ENCODE measurements at regions not wholly inside any gene's neighbourhood (a gene's known extent, or its start where the extent isn't known, plus 50 kb on each side); places are given as distances from the start of the nearest gene placed in this dataset.

- no TSS peak for BruUV-seq (replicated peaks)
Measured at GRCh38 chr16:51576498-51577195, 425.6 kb upstream of the SALL1 start.

GRCh38 chr16:51573191-51573590 lies 422.1 kb upstream of the SALL1 start:
- Histone ChIP-seq H3K4me1 (replicated peaks; ENCODE audit: insufficient read depth) (no peaks in the 10 kb centered on the region), H2AFZ (no peak overlapping the region), H3K9me2 (ENCODE audit: insufficient read depth) (no peaks in the 10 kb centered on the region), H3F3A (ENCODE audit: insufficient read depth, low read depth) (no peaks in the 10 kb centered on the region), H4K20me1 (ENCODE audit: insufficient read depth) (no peaks in the 10 kb centered on the region), H3K4me3 (no peak overlapping the region), H3K27me3 (ENCODE audit: insufficient read depth, low read depth) (peaks cover 7% of the 10 kb centered on the region; the same call in 1 of the 2 replicates), H3K79me2 (ENCODE audit: low read depth) (no peaks in the 10 kb centered on the region), H3K27ac (no peak overlapping the region), H3K4me2 (no peak overlapping the region), H3K36me3 (ENCODE audit: low read depth) (no peaks in the 10 kb centered on the region), H3K9me3 (ENCODE audit: insufficient read depth, low read depth) (no peaks in the 10 kb centered on the region; the same call in 1 of the 2 replicates)
- POLR2A ChIA-PET (ENCODE audit: unreplicated experiment): no interaction called here
- CTCF ChIA-PET: no interaction called here
- no TSS peak for BruUV-seq (replicated peaks)
- DNase-seq: no peak
- intact Hi-C loops (cut with micrococcal nuclease; ENCODE audit: unreplicated experiment): no loop called here
- no peak for TF ChIP-seq EZH2 (IDR thresholded peaks at IDR 0.05; ENCODE audit: low read depth)
- TF ChIP-seq, protein P1, sequence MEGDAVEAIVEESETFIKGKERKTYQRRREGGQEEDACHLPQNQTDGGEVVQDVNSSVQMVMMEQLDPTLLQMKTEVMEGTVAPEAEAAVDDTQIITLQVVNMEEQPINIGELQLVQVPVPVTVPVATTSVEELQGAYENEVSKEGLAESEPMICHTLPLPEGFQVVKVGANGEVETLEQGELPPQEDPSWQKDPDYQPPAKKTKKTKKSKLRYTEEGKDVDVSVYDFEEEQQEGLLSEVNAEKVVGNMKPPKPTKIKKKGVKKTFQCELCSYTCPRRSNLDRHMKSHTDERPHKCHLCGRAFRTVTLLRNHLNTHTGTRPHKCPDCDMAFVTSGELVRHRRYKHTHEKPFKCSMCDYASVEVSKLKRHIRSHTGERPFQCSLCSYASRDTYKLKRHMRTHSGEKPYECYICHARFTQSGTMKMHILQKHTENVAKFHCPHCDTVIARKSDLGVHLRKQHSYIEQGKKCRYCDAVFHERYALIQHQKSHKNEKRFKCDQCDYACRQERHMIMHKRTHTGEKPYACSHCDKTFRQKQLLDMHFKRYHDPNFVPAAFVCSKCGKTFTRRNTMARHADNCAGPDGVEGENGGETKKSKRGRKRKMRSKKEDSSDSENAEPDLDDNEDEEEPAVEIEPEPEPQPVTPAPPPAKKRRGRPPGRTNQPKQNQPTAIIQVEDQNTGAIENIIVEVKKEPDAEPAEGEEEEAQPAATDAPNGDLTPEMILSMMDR (conservative IDR thresholded peaks at IDR 0.05): no peak

More at GRCh38 chr16:51576498-51577195, 425.6 kb upstream of the SALL1 start:
- peaks cover 14% of the 10 kb centered on the region; the same call in 1 of the 2 replicates for H3K27me3 ChIP-seq (ENCODE audit: insufficient read depth, low read depth)
- no peaks in the 10 kb centered on the region for H4K20me1 ChIP-seq (ENCODE audit: insufficient read depth)
- no peak overlapping the region for H2AFZ ChIP-seq
- H3K27ac ChIP-seq: no peak overlapping the region
- DNase-seq: no peak
- H3K4me1 ChIP-seq (replicated peaks; ENCODE audit: insufficient read depth): no peaks in the 10 kb centered on the region
- no peaks in the 10 kb centered on the region for H3K79me2 ChIP-seq (ENCODE audit: low read depth)
- H3K4me3 ChIP-seq: no peak overlapping the region
- CTCF ChIA-PET: no interaction called here
- intact Hi-C loops (cut with micrococcal nuclease; ENCODE audit: unreplicated experiment): no loop called here
- no peaks in the 10 kb centered on the region for H3F3A ChIP-seq (ENCODE audit: insufficient read depth, low read depth)
- POLR2A ChIA-PET (ENCODE audit: unreplicated experiment): no interaction called here
- TF ChIP-seq EZH2 (IDR thresholded peaks at IDR 0.05; ENCODE audit: low read depth): no peak
- TF ChIP-seq, protein P1 (conservative IDR thresholded peaks at IDR 0.05): no peak
- H3K9me2 ChIP-seq (ENCODE audit: insufficient read depth): no peaks in the 10 kb centered on the region
- no peak overlapping the region for H3K4me2 ChIP-seq
- H3K36me3 ChIP-seq (ENCODE audit: low read depth): no peaks in the 10 kb centered on the region
- H3K9me3 ChIP-seq (ENCODE audit: insufficient read depth, low read depth): no peaks in the 10 kb centered on the region; the same call in 1 of the 2 replicates

GRCh38 chr16:51569203-51569931 lies 418.3 kb upstream of the SALL1 start:
- H3K4me2 ChIP-seq: no peak overlapping the region
- intact Hi-C loops (cut with micrococcal nuclease; ENCODE audit: unreplicated experiment): no loop called here
- H3K9me2 ChIP-seq (ENCODE audit: insufficient read depth): no peaks in the 10 kb centered on the region
- DNase-seq: no peak
- H3K27ac ChIP-seq: no peak overlapping the region
- H3K27me3 ChIP-seq (ENCODE audit: insufficient read depth, low read depth): no peaks in the 10 kb centered on the region
- H3K9me3 ChIP-seq (ENCODE audit: insufficient read depth, low read depth): no peaks in the 10 kb centered on the region
- no peaks in the 10 kb centered on the region for H3K79me2 ChIP-seq (ENCODE audit: low read depth)
- H4K20me1 ChIP-seq (ENCODE audit: insufficient read depth): no peaks in the 10 kb centered on the region
- H3K4me1 ChIP-seq (replicated peaks; ENCODE audit: insufficient read depth): no peaks in the 10 kb centered on the region
- H3K36me3 ChIP-seq (ENCODE audit: low read depth): no peaks in the 10 kb centered on the region
- ChIA-PET POLR2A (ENCODE audit: unreplicated experiment) (no interaction called here), CTCF (no interaction called here)
- no TSS peak for BruUV-seq (replicated peaks)
- TF ChIP-seq EZH2 (IDR thresholded peaks at IDR 0.05; ENCODE audit: low read depth): no peak
- TF ChIP-seq, protein P1 (conservative IDR thresholded peaks at IDR 0.05): no peak
- H3K4me3 ChIP-seq: no peak overlapping the region
- H3F3A ChIP-seq (ENCODE audit: insufficient read depth, low read depth): no peaks in the 10 kb centered on the region
- no peak overlapping the region for H2AFZ ChIP-seq
